Tibial nerve (tissue), 3 donors: ENCODE measurements at regions not wholly inside any gene's neighbourhood (a gene's known extent, or its start where the extent isn't known, plus 50 kb on each side); places are given as distances from the start of the nearest gene placed in this dataset.

Experiments used
- CTCF ChIP-seq, 5 experiments: fragments of 200-600 bp in 3 of 5; fragments of 450-650 bp in 2 of 5; sonication (generic) in 3 of 5; IDR thresholded peaks; one replicate each; pipeline ENCODE4 v1.5.1; 2016 to 2019; ENCODE audit warnings: antibody characterized with exemption in 5 of 5, mild to moderate bottlenecking in 3 of 5, moderate library complexity in 2 of 5
- POLR2A ChIP-seq, 2 donors: fragments of 450-650 bp; IDR thresholded peaks; one replicate each; pipeline ENCODE4 v1.6.1; 2017; ENCODE audit warnings: antibody characterized with exemption in 2 of 2, mild to moderate bottlenecking in 2 of 2, moderate library complexity in 2 of 2

DNA sequence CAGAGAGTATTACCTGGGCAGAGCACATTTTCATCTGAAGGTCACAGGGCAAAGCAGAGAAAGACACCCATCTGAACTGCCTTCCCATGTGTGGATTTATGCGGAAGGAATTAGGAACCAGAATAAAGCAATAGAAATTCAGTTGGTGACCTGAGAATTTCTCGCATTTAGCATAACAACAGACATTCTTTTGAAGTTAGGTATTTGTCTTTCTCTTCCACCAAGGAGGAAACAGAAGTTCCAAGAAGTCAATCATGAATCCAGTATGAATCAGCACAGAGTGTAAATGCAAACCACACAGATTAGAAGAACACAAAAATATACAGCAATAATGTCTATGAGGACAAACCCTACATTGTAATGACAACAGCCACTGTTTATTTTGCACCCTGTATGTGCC lies 515.2 kb upstream of the BRINP1 start:
- TF ChIP-seq POLR2A (IDR thresholded peaks at IDR 0.05) (no peak), CTCF (IDR thresholded peaks at IDR 0.05) (no peak)
